SIG-M5 treated with dmso at 0.1 percent for 504 hours (cell line): ENCODE measurements at regions not wholly inside any gene's neighbourhood (a gene's known extent, or its start where the extent isn't known, plus 50 kb on each side); places are given as distances from the start of the nearest gene placed in this dataset.

Experiments used
- DNase-seq: peaks from one replicate; lab custom pipeline; 2025; ENCODE audit not compliant: unreplicated experiment; lab: John Stamatoyannopoulos, UW

- DNase-seq: no peak
These were observed 59.9 kb downstream of the HTR1B start for GRCh38 chr6:77403424-77403823.

GRCh38 chr6:77401231-77401630 is 62.1 kb downstream of the HTR1B start:
- no peak for DNase-seq

DNA sequence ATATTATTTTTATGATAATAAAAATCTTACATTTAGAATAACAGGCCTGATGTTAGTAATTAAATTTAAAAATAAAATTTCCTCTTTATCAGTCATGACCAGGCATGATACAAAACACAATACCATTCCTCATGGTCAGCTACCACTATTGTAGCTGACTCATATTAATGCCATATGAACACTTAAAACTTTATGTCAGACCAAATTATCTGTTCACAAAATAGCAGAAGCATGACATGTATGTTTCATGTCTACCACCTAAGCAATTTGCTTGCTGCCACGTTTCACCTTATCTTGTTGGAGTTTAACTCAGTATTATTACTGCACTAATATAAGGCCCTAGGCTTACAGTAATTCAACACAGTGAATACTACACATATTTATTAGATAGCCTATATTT is 65.7 kb downstream of the HTR1B start:
- no peak for DNase-seq

GRCh38 chr6:77389402-77389801 is 73.9 kb downstream of the HTR1B start:
- no peak for DNase-seq

DNA sequence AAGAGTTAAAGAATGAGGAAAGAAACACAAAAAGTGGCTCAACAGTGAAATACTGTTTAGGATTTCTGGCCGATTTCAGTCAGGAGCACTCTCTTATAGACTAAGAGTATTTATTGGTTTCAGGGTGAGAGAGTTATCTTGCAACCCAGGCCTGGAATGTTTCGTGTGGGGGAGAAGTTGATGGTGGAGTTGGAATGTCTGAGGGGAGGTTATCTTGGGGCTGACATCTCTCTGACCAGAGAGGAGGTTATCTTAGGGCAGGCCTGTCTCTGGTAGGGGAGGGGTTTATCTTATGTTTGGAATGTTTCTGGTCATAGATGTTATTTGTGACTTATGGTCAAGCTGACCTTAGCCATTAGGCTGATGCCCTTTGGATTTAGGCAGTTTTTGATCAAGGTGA is 80.3 kb downstream of the HTR1B start:
- DNase-seq: no peak

DNA sequence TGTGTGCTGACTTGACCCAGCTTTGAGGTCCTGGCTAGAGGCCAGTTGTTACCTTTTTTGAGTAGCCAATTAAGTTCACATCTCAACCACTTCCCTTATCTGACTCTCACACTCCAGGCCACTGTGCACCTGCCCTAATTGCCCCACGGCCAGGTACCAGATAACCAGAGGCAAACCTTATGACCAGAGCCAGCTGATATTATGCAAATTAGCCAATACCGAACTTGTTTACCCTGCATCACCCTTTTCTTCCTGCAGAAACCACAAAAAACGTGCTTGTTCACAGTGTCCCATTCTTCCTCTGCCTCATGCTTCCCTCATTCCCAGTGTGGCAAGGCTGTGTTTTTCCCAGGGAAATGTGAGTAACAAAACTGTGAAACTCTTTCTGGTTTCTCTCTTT is 89.3 kb downstream of the HTR1B start:
- no peak for DNase-seq

GRCh38 chr6:77371748-77372147 is 91.5 kb downstream of the HTR1B start:
- DNase-seq: peak; percentile 2

- no peak for DNase-seq
These were observed 94.5 kb downstream of the HTR1B start for GRCh38 chr6:77368660-77369313.

- no peak for DNase-seq
These were observed 96.5 kb downstream of the HTR1B start for GRCh38 chr6:77366798-77367197.

DNA sequence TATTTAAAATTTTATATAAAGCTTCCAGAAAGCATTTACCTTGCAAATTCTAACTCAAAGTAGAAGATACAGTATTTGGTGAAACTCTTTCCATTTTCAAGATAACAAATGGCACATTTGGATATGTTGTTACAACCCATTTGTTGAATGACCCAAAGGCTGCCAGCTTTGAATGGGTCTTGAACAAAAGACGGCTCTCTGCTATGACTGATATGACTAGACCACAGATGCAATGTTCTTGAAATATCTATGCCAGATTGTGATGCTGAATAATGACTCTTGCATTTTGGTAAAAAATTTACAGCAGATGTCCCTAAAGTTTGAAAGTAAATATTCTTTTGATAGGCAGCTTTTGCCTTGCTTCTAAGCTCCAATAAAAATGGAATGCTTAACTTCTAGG is 99.6 kb downstream of the HTR1B start:
- no peak for DNase-seq

DNA sequence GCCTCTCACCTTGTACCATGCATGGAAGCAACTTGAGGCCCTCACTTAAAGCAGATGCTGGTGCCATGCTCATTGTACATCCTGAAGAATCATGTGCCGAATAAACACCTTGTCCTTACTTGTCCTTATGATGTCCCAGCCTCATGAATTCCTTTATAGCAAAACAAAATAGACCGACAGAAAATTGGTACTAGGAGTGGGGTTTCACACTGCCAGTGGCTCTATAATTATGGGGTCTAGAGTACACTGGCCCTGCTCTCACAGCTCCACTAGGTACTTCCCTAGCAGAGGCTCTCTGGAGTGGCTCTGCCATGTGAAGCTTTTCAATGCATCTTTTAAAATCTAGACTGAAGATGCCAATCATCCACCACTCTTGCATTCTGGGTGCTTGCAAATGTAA is 101.2 kb downstream of the HTR1B start:
- no peak for DNase-seq

DNA sequence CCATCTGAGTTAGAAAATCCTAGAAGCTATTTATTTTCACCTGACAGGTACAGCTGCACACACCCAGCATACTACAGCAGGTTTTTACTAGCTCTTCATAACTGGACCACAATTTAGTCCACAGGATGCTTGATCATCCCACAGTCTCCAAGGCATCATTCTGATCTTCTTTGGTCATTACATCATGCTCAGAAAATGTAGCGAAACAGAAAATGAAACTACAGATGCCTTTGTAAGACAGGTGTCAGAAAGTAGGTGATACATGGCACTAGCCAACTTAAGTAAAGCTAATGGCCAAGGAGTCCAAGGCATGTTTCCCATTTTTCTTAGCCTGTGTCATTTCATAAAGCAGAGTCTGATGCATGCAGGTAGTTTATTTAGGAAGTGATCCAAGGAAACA is 102.3 kb downstream of the HTR1B start:
- no peak for DNase-seq

DNA sequence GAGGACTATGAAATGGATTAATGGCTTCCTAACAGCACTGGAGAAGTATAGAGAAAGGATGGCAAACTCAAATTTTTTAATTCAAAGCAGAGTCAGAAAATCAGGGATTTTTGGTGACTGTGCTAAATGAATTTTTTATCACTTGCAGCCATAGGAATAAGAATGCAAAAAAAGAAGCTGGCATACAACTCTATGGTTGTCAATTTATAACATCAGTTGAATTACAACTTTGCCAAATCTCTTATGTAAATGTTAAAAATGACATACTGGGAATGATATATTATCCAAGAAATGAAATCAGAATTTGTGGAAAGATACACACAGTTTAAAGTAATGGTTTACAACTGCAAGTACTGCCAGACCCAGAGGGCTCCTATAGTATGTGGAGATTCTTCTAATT is 106.5 kb downstream of the HTR1B start:
- no peak for DNase-seq

DNA sequence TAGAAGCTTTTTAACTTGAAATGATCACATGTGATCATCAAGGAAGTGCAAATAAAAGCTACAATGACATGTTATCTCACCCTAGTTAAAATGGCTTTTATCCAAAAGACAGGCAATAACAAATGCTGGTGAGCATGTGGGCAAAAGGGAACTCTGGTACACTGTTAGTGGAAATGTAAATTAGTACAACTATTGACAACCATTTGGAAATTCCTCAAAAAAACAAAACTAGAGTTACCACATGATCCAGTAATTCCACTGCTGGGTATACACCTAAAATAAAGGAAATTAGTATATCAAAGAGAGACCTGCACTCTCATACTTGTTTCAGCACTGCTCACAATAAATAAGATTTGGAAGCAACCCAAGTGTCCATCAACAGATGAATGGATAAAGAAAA is 108.7 kb downstream of the HTR1B start:
- no peak for DNase-seq

DNA sequence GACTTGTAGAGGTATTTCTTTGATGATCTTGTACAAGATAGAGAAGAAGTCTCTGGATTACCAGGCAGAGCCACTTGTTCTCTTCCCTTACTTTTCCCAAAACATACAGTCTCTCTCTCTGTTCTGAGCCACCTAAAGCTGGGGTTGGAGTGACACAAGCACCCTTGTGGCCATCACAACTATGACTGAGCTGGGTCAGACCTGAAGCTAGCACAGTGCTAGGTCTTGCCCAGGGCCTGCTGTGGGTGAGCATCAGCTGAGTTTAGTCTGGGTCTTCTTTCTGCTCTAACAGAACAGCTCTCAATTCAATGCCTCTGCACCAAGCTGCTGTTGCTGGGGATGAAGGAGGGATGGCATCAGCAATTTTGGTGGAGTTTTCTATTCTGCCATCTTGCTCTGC is 110.2 kb downstream of the HTR1B start:
- DNase-seq: no peak

GRCh38 chr6:77341058-77341986 is 122.0 kb downstream of the HTR1B start:
- DNase-seq: no peak

DNA sequence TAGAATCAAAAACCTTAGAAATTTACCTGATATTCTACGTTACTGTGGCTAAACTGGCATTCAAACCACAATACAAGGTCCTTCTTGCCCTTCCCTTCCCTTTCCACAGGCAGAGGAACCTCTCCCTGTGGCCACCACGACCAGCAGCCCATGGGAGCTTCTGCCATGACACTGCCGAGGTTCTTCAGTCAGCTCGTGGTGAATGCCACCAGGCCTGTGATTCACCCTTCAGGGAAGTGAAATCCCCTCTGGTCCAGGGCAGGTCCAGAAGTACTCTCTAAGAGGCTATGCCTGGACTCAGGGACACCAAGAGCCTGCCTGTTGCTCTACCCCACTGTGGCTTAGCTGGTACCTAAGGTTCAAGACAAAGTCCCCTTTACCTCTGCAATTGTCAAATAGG is 123.0 kb downstream of the HTR1B start:
- DNase-seq: no peak

DNA sequence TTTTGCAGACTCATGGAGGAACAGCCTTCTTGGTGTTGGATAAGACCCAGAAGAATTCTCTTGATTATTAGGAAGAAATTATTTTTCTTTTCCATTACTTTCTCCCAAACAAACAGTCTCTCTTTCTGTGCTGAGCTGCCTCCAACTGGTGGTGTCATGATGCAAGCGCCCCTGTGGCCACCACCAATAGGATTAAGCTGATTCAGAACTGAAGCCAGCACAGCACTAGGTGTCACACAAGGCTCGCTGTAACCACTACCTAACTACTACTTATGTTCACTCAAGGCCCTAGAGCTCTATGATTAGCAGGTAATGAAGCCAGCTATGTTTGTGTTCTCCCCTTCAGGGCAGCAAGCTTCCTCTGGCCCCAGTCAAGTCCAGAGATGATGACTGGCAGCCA is 123.4 kb downstream of the HTR1B start:
- no peak for DNase-seq

GRCh38 chr6:77337392-77337791 is 125.9 kb downstream of the HTR1B start:
- no peak for DNase-seq

DNA sequence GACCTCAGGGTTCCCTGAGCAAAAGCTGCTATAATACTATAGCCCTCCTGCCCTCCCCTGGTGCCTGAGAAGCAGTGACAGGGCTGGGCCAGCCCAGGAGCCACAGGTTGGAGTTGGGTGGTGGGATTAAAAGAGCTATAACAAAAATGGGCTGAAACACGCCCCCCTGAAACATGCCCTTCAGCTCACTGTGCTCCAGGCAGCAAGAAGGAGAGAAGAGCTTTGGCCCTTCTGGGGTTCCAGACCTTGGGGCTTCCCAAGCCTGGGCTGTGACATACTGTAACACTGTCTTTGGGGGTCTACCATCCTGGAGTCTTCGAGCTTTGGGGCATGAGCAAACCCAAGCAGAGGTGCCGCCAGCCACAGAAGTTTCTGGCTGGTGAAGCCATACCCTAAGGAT is 129.2 kb downstream of the HTR1B start:
- DNase-seq: no peak

GRCh38 chr6:77332915-77333623 is 130.2 kb downstream of the HTR1B start:
- no peak for DNase-seq

DNA sequence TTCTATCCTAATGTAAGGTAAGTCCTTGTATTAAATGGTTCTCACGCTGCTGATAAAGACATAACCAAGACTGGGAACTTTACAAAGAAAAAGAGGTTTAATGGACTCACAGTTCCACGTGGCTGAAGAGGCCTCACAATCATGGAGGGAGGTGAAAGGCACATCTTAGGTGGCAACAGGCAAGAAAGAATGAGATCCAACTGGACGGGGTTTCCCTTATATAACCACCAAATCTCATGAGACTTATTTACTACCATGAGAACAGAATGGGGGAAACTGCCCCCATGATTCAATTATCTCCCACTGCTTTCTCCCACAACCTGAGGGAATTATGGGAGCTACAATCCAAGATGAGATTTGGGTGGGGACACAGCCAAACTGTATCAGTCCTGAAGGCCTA is 136.6 kb downstream of the HTR1B start:
- no peak for DNase-seq
